Stomach (tissue), 4 donors: ENCODE measurements at regions not wholly inside any gene's neighbourhood (a gene's known extent, or its start where the extent isn't known, plus 50 kb on each side); places are given as distances from the start of the nearest gene placed in this dataset.

ENCODE experiments used
- EP300 ChIP-seq: sonication (generic); formaldehyde crosslinking; IDR thresholded peaks from one replicate; pipeline ENCODE4 v1.6.1; 2017; ENCODE audit warnings: antibody characterized with exemption
- POLR2A ChIP-seq, 4 donors: fragments of 450-650 bp; IDR thresholded peaks; one replicate each; pipeline ENCODE4 v1.6.1; 2016; ENCODE audit warnings: antibody characterized with exemption in 4 of 4, control low read depth in 2 of 4, mild to moderate bottlenecking in 1 of 4, moderate library complexity in 1 of 4

GRCh38 chr13:97719736-97720135 is 233.7 kb upstream of the IPO5 start:
- TF ChIP-seq POLR2A (IDR thresholded peaks at IDR 0.05) = no peak
- no peak for TF ChIP-seq EP300
